Thyroid gland (tissue), 4 donors: ENCODE measurements at regions not wholly inside any gene's neighbourhood (a gene's known extent, or its start where the extent isn't known, plus 50 kb on each side); places are given as distances from the start of the nearest gene placed in this dataset.

Experiments used
- DNase-seq, 2 donors: peaks; one replicate each; pipeline ENCODE4 v3.0.0-alpha.2; 2019
- H3K27ac ChIP-seq, 3 donors: fragments of 200-600 bp; sonication (generic); 1 replicate in 2 of 3; 2 replicates in 1 of 3; pipeline ENCODE4 v1.5.1; 2016 to 2019; ENCODE audit warnings: mild to moderate bottlenecking in 1 of 3, moderate library complexity in 1 of 3
- H3K27me3 ChIP-seq: fragments of 200-600 bp; sonication (generic); one replicate; pipeline ENCODE4 v1.5.1; 2019
- H3K36me3 ChIP-seq, 2 donors: fragments of 200-600 bp; sonication (generic); one replicate each; pipeline ENCODE4 v1.5.1; 2016 to 2019
- H3K4me1 ChIP-seq, 2 donors: fragments of 200-600 bp; sonication (generic); one replicate each; pipeline ENCODE4 v1.5.1; 2017 to 2019
- H3K4me3 ChIP-seq, 3 donors: fragments of 200-600 bp; sonication (generic); replicated peaks in 1 of 3; 1 replicate in 2 of 3; 2 replicates in 1 of 3; pipeline ENCODE4 v1.5.1; 2016; ENCODE audit warnings: mild to moderate bottlenecking in 1 of 3
- H3K9me3 ChIP-seq: fragments of 200-600 bp; sonication (generic); one replicate; pipeline ENCODE4 v1.5.1; 2017
- CTCF ChIP-seq, 6 experiments: fragments of 200-600 bp in 3 of 6; fragments of 450-650 bp in 3 of 6; sonication (generic) in 3 of 6; IDR thresholded peaks; one replicate each; pipeline ENCODE4 v1.5.1; 2016 to 2019; ENCODE audit warnings: antibody characterized with exemption in 6 of 6, mild to moderate bottlenecking in 2 of 6, inconsistent platforms in 1 of 6, moderate library complexity in 1 of 6
- POLR2A ChIP-seq, 2 donors: fragments of 450-650 bp; IDR thresholded peaks; one replicate each; pipeline ENCODE4 v1.6.1; 2017; ENCODE audit warnings: antibody characterized with exemption in 2 of 2, mild to moderate bottlenecking in 2 of 2, moderate library complexity in 1 of 2
- WGBS, 2 donors: methylation state at CpG; one replicate each; pipeline ENCODE4 v1.1.5; 2017; 5-methylcytosine and 5-hydroxymethylcytosine counted together
- intact Hi-C: fragments of 100-400 bp; cut with DNase I; formaldehyde crosslinking; loops from one replicate; pipeline ENCODE4 v1.15.1; 2023

GRCh38 chr10:106500041-106500924 lies 664.2 kb downstream of the SORCS1 start:
- Histone ChIP-seq H3K9me3 (no peaks in the 10 kb centered on the region), H3K27me3 (no peaks in the 10 kb centered on the region), H3K4me3 (no peak overlapping the region), H3K27ac (no peak overlapping the region), H3K4me1 (no peaks in the 10 kb centered on the region), H3K36me3 (no peaks in the 10 kb centered on the region)
- WGBS, 2 donors = 43 to 52% methylated on average over 1 of the region's 1 CpG
- intact Hi-C loops = no loop called here
- no peak for DNase-seq
- TF ChIP-seq CTCF (IDR thresholded peaks at IDR 0.05) = no peak
- TF ChIP-seq POLR2A (IDR thresholded peaks at IDR 0.05) = no peak

GRCh38 chr10:106499448-106499847 lies 665.1 kb downstream of the SORCS1 start:
- Histone ChIP-seq H3K27ac (no peak overlapping the region), H3K27me3 (no peaks in the 10 kb centered on the region), H3K4me3 (no peak overlapping the region), H3K36me3 (no peaks in the 10 kb centered on the region), H3K4me1 (no peaks in the 10 kb centered on the region), H3K9me3 (no peaks in the 10 kb centered on the region)
- intact Hi-C loops = no loop called here
- TF ChIP-seq POLR2A (IDR thresholded peaks at IDR 0.05) = no peak
- no peak for TF ChIP-seq CTCF (IDR thresholded peaks at IDR 0.05)
- 86 to 94% methylated on average over 2 of the region's 2 CpGs for WGBS, 2 donors
- no peak for DNase-seq

- intact Hi-C loops = no loop called here
- H3K9me3 ChIP-seq = no peaks in the 10 kb centered on the region
- no peaks in the 10 kb centered on the region for H3K36me3 ChIP-seq
- no peak overlapping the region for H3K27ac ChIP-seq
- TF ChIP-seq CTCF (IDR thresholded peaks at IDR 0.05) (no peak), POLR2A (IDR thresholded peaks at IDR 0.05) (no peak)
- H3K4me1 ChIP-seq = no peaks in the 10 kb centered on the region
- no peak for DNase-seq
- 78 to 87% methylated on average over 4 of the region's 4 CpGs for WGBS, 2 donors
- H3K4me3 ChIP-seq = no peak overlapping the region
- H3K27me3 ChIP-seq = no peaks in the 10 kb centered on the region
These were observed 665.8 kb downstream of the SORCS1 start for GRCh38 chr10:106498675-106499074.

GRCh38 chr10:106495931-106496330 lies 668.6 kb downstream of the SORCS1 start:
- no peaks in the 10 kb centered on the region for H3K9me3 ChIP-seq
- no peak for DNase-seq
- 85 to 90% methylated on average over 3 of the region's 3 CpGs for WGBS, 2 donors
- intact Hi-C loops = no loop called here
- TF ChIP-seq CTCF (IDR thresholded peaks at IDR 0.05) (no peak), POLR2A (IDR thresholded peaks at IDR 0.05) (no peak)
- no peaks in the 10 kb centered on the region for H3K27me3 ChIP-seq
- H3K36me3 ChIP-seq = no peaks in the 10 kb centered on the region
- no peak overlapping the region for H3K4me3 ChIP-seq
- no peaks in the 10 kb centered on the region for H3K4me1 ChIP-seq
- no peak overlapping the region for H3K27ac ChIP-seq

GRCh38 chr10:106493751-106494150 lies 670.8 kb downstream of the SORCS1 start:
- H3K27me3 ChIP-seq = no peaks in the 10 kb centered on the region

More at GRCh38 chr10:106493751-106494150, 670.8 kb downstream of the SORCS1 start:
- WGBS, 2 donors = 77 to 93% methylated on average over 1 of the region's 1 CpG
- TF ChIP-seq CTCF (IDR thresholded peaks at IDR 0.05) = no peak
- TF ChIP-seq POLR2A (IDR thresholded peaks at IDR 0.05) = no peak
- H3K4me1 ChIP-seq = no peaks in the 10 kb centered on the region
- no peak for DNase-seq
- intact Hi-C loops = no loop called here
- no peaks in the 10 kb centered on the region for H3K36me3 ChIP-seq
- H3K9me3 ChIP-seq = no peaks in the 10 kb centered on the region
- no peak overlapping the region for H3K27ac ChIP-seq
- H3K4me3 ChIP-seq = no peak overlapping the region
